CD4-positive, alpha-beta T cell (primary cell): ENCODE measurements at regions not wholly inside any gene's neighbourhood (a gene's known extent, or its start where the extent isn't known, plus 50 kb on each side); places are given as distances from the start of the nearest gene placed in this dataset.

Source experiments
- ATAC-seq: fragments of 200-7000 bp; cut with Tn5 transposase; one replicate; pipeline ENCODE4 v1.10.0; 2022; ENCODE audit warnings: mild to moderate bottlenecking; ENCODE audit not compliant: poor library complexity
- CTCF ChIA-PET: fragments of 350-600 bp; sonication (Branson Sonifier 250); formaldehyde crosslinking; loops from one replicate; lab custom pipeline; 2021; ENCODE audit warnings: antibody characterized with exemption, inconsistent platforms; lab: Charles Lee
- POLR2A ChIA-PET: fragments of 350-600 bp; sonication (Branson Sonifier 250); formaldehyde crosslinking; loops from one replicate; lab custom pipeline; 2021; ENCODE audit warnings: antibody characterized with exemption, inconsistent platforms; lab: Charles Lee
- DNase-seq, 14 experiments: peaks; one replicate each; pipeline ENCODE4 v3.0.0-alpha.2; 2013 to 2020; ENCODE audit warnings: mixed read lengths in 2 of 14
- H3K27ac ChIP-seq, 2 donors: one replicate each; pipeline versions ENCODE4 v1.5.1 to v1.7.0; 2013; ENCODE audit warnings: low read length in 2 of 2, low read depth in 1 of 2, mild to moderate bottlenecking in 1 of 2
- H3K27me3 ChIP-seq, 2 experiments: 1 replicate in 1 of 2; 2 replicates in 1 of 2; pipeline versions ENCODE4 v1.6.1 to v1.7.0; 2013; ENCODE audit warnings: low read length in 2 of 2, control low read depth in 1 of 2, mild to moderate bottlenecking in 1 of 2, moderate library complexity in 1 of 2; ENCODE audit not compliant: insufficient read depth in 2 of 2, control insufficient read depth in 1 of 2
- H3K36me3 ChIP-seq: one replicate; pipeline ENCODE4 v1.6.1; 2013; ENCODE audit warnings: low read length, control low read depth; ENCODE audit not compliant: insufficient read depth
- H3K4me1 ChIP-seq: one replicate; pipeline ENCODE4 v1.6.1; 2013; ENCODE audit warnings: low read length, control low read depth; ENCODE audit not compliant: insufficient read depth
- H3K4me3 ChIP-seq: one replicate; pipeline ENCODE4 v1.5.1; 2013; ENCODE audit warnings: mild to moderate bottlenecking, low read length, moderate library complexity
- H3K9me3 ChIP-seq, 2 experiments: 1 replicate in 1 of 2; 2 replicates in 1 of 2; pipeline versions ENCODE4 v1.6.1 to v1.7.0; 2013; ENCODE audit warnings: low read length in 2 of 2, mild to moderate bottlenecking in 2 of 2, control low read depth in 1 of 2, moderate library complexity in 1 of 2; ENCODE audit not compliant: control insufficient read depth in 1 of 2, insufficient read depth in 1 of 2
- H3K27ac Mint-ChIP-seq: one replicate; pipeline ENCODE4 v1.8.0; 2020; ENCODE audit warnings: mixed read lengths
- H3K27me3 Mint-ChIP-seq: one replicate; pipeline ENCODE4 v1.8.0; 2021; ENCODE audit warnings: mixed read lengths
- H3K36me3 Mint-ChIP-seq: one replicate; pipeline ENCODE4 v1.8.0; 2021; ENCODE audit warnings: low read depth, mixed read lengths
- H3K4me1 Mint-ChIP-seq: one replicate; pipeline ENCODE4 v1.8.0; 2021; ENCODE audit warnings: low read depth, mixed read lengths
- H3K4me3 Mint-ChIP-seq: one replicate; pipeline ENCODE4 v1.8.0; 2020; ENCODE audit warnings: mild to moderate bottlenecking, mixed read lengths
- H3K9me3 Mint-ChIP-seq: one replicate; pipeline ENCODE4 v1.8.0; 2020; ENCODE audit warnings: mixed read lengths
- intact Hi-C, 2 experiments: fragments of 100-400 bp; cut with DNase I in 1 of 2; cut with micrococcal nuclease in 1 of 2; formaldehyde crosslinking; loops; one replicate each; pipeline versions ENCODE4 v1.15.1 to v1.9.0; 2023 to 2025; cut with DNase I, micrococcal nuclease
- TF ChIP-seq, protein P1 (sequence below): fragments of 200-600 bp; IDR thresholded peaks from one replicate; pipeline ENCODE4 v1.8.0; 2022; ENCODE audit warnings: antibody characterized with exemption, mild to moderate bottlenecking

DNA sequence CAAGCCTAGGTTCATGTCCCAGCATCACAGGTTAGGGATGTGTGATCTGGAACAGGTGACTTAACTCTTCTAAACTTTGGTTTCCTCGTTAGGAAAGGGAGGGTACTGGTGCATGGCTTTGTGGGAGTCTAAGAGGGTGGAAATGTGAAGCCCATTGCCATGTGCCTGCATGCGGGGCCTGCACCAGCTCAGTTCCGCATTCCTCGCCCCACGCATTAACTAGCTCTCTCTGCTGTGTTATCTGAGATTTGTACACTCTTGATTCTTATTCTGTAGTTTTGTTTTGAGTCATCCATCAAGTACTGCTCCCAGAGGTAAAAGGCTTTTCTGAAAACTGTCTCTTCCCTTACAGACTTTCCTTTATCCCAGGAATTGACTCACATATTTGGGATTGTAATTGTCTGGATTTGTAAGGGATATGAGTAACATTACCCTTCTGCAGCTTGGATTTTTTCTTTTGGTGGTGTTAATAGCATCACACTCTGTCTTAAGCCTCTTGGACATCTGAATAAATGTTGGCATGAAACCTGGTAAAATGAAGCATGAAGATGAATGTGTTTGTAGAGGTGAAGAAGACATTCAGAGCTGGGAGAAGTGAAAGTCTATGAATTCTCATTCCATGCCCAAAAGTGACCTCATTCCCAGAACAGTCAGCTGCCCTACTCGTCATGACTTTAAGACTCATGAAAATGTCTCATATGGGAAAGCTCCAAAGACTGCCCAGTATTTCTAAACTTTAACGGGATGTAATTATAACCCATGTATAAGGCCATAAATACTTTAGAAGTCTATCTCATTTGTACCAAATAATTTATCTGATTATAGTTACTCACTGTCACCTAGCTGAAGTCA, 357.3 kb downstream of the FOXA2 start:
- TF ChIP-seq, protein P1, sequence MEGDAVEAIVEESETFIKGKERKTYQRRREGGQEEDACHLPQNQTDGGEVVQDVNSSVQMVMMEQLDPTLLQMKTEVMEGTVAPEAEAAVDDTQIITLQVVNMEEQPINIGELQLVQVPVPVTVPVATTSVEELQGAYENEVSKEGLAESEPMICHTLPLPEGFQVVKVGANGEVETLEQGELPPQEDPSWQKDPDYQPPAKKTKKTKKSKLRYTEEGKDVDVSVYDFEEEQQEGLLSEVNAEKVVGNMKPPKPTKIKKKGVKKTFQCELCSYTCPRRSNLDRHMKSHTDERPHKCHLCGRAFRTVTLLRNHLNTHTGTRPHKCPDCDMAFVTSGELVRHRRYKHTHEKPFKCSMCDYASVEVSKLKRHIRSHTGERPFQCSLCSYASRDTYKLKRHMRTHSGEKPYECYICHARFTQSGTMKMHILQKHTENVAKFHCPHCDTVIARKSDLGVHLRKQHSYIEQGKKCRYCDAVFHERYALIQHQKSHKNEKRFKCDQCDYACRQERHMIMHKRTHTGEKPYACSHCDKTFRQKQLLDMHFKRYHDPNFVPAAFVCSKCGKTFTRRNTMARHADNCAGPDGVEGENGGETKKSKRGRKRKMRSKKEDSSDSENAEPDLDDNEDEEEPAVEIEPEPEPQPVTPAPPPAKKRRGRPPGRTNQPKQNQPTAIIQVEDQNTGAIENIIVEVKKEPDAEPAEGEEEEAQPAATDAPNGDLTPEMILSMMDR, result no peak
- peaks cover 0 to 7% of the 10 kb centered on the region in 2 experiments for H3K9me3 ChIP-seq
- H3K27ac ChIP-seq, result no peak overlapping the region
- intact Hi-C loops, result no loop called here
- DNase-seq (no peak), ATAC-seq (no peak)
- H3K4me3 ChIP-seq, result no peak overlapping the region
- no peaks in the 10 kb centered on the region for H3K27me3 ChIP-seq
- Mint-ChIP-seq H3K27me3 (no peaks in the 10 kb centered on the region), H3K9me3 (peaks cover 2% of the 10 kb centered on the region), H3K36me3 (no peaks in the 10 kb centered on the region), H3K27ac (no peak overlapping the region), H3K4me3 (no peak overlapping the region), H3K4me1 (no peaks in the 10 kb centered on the region)
- ChIA-PET CTCF (no interaction called here), POLR2A (no interaction called here)
- H3K4me1 ChIP-seq, result no peaks in the 10 kb centered on the region
- no peaks in the 10 kb centered on the region for H3K36me3 ChIP-seq

DNA sequence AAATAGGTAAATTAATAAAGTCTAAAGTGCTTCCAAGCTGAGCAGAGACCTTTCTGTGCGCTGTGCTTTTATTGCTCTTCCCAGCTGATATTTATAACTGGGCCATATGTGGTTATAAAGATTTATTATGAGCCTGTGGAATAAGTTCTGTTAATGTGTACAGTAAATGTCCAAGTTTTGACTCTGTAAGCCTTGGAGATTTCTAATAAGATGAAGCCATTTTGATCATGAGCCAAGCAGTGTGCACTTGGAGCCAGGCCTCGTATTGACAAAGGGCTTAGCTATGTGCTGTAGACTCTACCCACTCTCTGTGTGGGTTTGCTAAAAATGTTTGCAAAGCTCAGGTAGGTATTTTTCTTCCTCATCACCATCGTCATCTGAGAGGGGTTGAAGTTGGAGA, 361.1 kb downstream of the FOXA2 start:
- no peaks in the 10 kb centered on the region for H3K27me3 ChIP-seq
- CTCF ChIA-PET, result no interaction called here
- ATAC-seq (no peak), DNase-seq (no peak)
- intact Hi-C loops, result no loop called here
- POLR2A ChIA-PET, result no interaction called here
- Mint-ChIP-seq H3K27ac (no peak overlapping the region), H3K36me3 (no peaks in the 10 kb centered on the region), H3K9me3 (peaks cover 2% of the 10 kb centered on the region), H3K4me1 (no peaks in the 10 kb centered on the region), H3K4me3 (no peak overlapping the region), H3K27me3 (no peaks in the 10 kb centered on the region)
- H3K4me3 ChIP-seq, result no peak overlapping the region
- H3K27ac ChIP-seq, result no peak overlapping the region
- TF ChIP-seq, protein P1, result no peak
- no peaks in the 10 kb centered on the region for H3K36me3 ChIP-seq
- no peaks in the 10 kb centered on the region for H3K4me1 ChIP-seq
- H3K9me3 ChIP-seq, result peaks cover 0 to 7% of the 10 kb centered on the region in 2 experiments

DNA sequence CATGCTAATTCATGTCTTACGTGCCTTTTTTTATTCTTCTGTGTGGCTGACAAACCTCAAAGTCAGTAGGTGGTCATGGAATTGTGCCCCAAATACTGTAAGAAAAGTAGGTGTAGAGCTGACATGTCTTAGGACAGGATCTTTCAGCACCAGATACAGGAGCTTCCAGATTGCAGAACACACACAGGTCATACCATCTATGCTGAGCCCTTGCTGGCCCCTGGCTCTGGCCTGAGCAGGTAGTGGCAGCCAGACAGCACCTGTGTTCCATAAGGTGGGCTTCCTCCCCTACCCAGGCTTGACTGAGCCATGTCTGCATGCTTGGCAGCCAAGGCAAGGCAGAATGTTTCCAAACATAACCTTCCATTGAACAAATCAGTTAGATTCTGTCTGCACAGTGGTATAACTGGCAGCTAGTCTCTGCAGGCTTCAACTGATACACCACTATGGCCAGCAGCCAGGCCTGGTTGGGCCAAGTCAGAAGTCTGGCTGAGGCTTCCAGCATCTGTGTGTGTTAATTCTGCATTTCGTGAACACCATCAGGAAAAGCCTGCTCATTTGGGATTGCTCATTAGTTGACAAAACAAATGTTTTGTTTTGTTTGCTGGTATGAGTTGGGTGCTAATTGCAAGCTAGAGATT, 366.5 kb downstream of the FOXA2 start:
- DNase-seq, result no peak
- Mint-ChIP-seq H3K36me3 (no peaks in the 10 kb centered on the region), H3K27me3 (no peaks in the 10 kb centered on the region), H3K27ac (no peak overlapping the region), H3K4me1 (no peaks in the 10 kb centered on the region), H3K4me3 (no peak overlapping the region), H3K9me3 (peaks cover 2% of the 10 kb centered on the region)
- H3K27me3 ChIP-seq, result no peaks in the 10 kb centered on the region
- H3K36me3 ChIP-seq, result no peaks in the 10 kb centered on the region
- TF ChIP-seq, protein P1, result no peak
- CTCF ChIA-PET, result no interaction called here
- no peaks in the 10 kb centered on the region for H3K4me1 ChIP-seq
- H3K27ac ChIP-seq, result no peak overlapping the region
- POLR2A ChIA-PET, result no interaction called here
- intact Hi-C loops, result no loop called here
- no peak overlapping the region for H3K4me3 ChIP-seq
- ATAC-seq, result no peak
- peaks cover 0 to 13% of the 10 kb centered on the region in 2 experiments for H3K9me3 ChIP-seq
